Thymus (tissue), 11 donors: ENCODE measurements at regions not wholly inside any gene's neighbourhood (a gene's known extent, or its start where the extent isn't known, plus 50 kb on each side); places are given as distances from the start of the nearest gene placed in this dataset.

Experiments used
- DNase-seq, 9 donors: peaks; one replicate each; pipeline ENCODE4 v3.0.0-alpha.2; 2013; ENCODE audit warnings: low spot score in 9 of 9, low read depth in 6 of 9, missing footprints in 1 of 9
- H3K27ac ChIP-seq, 2 donors: one replicate each; pipeline ENCODE4 v1.5.1; 2013; ENCODE audit warnings: control low read depth in 1 of 2, low read depth in 1 of 2, low read length in 1 of 2, mild to moderate bottlenecking in 1 of 2, moderate library complexity in 1 of 2
- H3K27me3 ChIP-seq, 2 donors: one replicate each; pipeline ENCODE4 v1.5.1; 2013; ENCODE audit warnings: low read length in 1 of 2; ENCODE audit not compliant: control insufficient read depth in 2 of 2, insufficient read depth in 1 of 2
- H3K36me3 ChIP-seq, 2 donors: one replicate each; pipeline ENCODE4 v1.5.1; 2013; ENCODE audit warnings: low read length in 1 of 2, mild to moderate bottlenecking in 1 of 2, moderate library complexity in 1 of 2; ENCODE audit not compliant: control insufficient read depth in 2 of 2, insufficient read depth in 2 of 2
- H3K4me1 ChIP-seq, 2 donors: one replicate each; pipeline ENCODE4 v1.5.1; 2013; ENCODE audit warnings: low read length in 2 of 2; ENCODE audit not compliant: control insufficient read depth in 2 of 2, insufficient read depth in 2 of 2
- H3K4me3 ChIP-seq, 2 donors: one replicate each; pipeline ENCODE4 v1.5.1; 2013; ENCODE audit warnings: low read length in 2 of 2, control low read depth in 1 of 2, mild to moderate bottlenecking in 1 of 2
- H3K9me3 ChIP-seq, 2 donors: one replicate each; pipeline ENCODE4 v1.5.1; 2013; ENCODE audit warnings: low read length in 1 of 2, mild to moderate bottlenecking in 1 of 2; ENCODE audit not compliant: control insufficient read depth in 2 of 2, insufficient read depth in 1 of 2
- WGBS: extraction: QIAGEN DNeasy Blood & Tissue Kit; methylation state at CpG from one replicate; pipeline ENCODE4 v1.1.7; 2013; 5-methylcytosine and 5-hydroxymethylcytosine counted together
- donor health status: healthy.

- H3K27ac ChIP-seq: no peak overlapping the region
- no peak overlapping the region for H3K4me3 ChIP-seq
- H3K4me1 ChIP-seq: no peaks in the 10 kb centered on the region
- DNase-seq: no peak
- no peaks in the 10 kb centered on the region for H3K36me3 ChIP-seq
- no peaks in the 10 kb centered on the region for H3K9me3 ChIP-seq
- no peaks in the 10 kb centered on the region for H3K27me3 ChIP-seq
- WGBS: 52% methylated on average over 2 of the region's 2 CpGs
Measured at GRCh38 chrX:14476205-14476604, 53.1 kb upstream of the GLRA2 start.

- WGBS: 93% methylated on average over 2 of the region's 2 CpGs
- Histone ChIP-seq H3K9me3 (no peaks in the 10 kb centered on the region), H3K27ac (no peak overlapping the region), H3K4me3 (no peak overlapping the region), H3K27me3 (no peaks in the 10 kb centered on the region), H3K4me1 (no peaks in the 10 kb centered on the region), H3K36me3 (no peaks in the 10 kb centered on the region)
- DNase-seq: no peak
Measured at GRCh38 chrX:14449773-14450172, 79.6 kb upstream of the GLRA2 start.

GRCh38 chrX:14448406-14448805, 80.9 kb upstream of the GLRA2 start:
- H3K9me3 ChIP-seq: no peaks in the 10 kb centered on the region
- no peaks in the 10 kb centered on the region for H3K36me3 ChIP-seq
- WGBS: 92% methylated on average over 9 of the region's 9 CpGs
- H3K4me1 ChIP-seq: no peaks in the 10 kb centered on the region
- H3K27me3 ChIP-seq: no peaks in the 10 kb centered on the region
- DNase-seq: no peak
- H3K4me3 ChIP-seq: no peak overlapping the region
- H3K27ac ChIP-seq: no peak overlapping the region

GRCh38 chrX:14440106-14440505, 89.2 kb upstream of the GLRA2 start:
- 91% methylated on average over 1 of the region's 1 CpG for WGBS
- H3K27ac ChIP-seq: no peak overlapping the region
- no peaks in the 10 kb centered on the region for H3K27me3 ChIP-seq
- H3K4me3 ChIP-seq: no peak overlapping the region
- H3K4me1 ChIP-seq: no peaks in the 10 kb centered on the region
- DNase-seq: no peak
- no peaks in the 10 kb centered on the region for H3K36me3 ChIP-seq
- H3K9me3 ChIP-seq: no peaks in the 10 kb centered on the region

GRCh38 chrX:14427614-14428013, 101.7 kb upstream of the GLRA2 start:
- DNase-seq: no peak
- Histone ChIP-seq H3K27ac (no peak overlapping the region), H3K4me1 (no peaks in the 10 kb centered on the region), H3K9me3 (no peaks in the 10 kb centered on the region), H3K27me3 (no peaks in the 10 kb centered on the region), H3K4me3 (no peak overlapping the region), H3K36me3 (no peaks in the 10 kb centered on the region)
- 71% methylated on average over 1 of the region's 1 CpG for WGBS

- no peak overlapping the region for H3K27ac ChIP-seq
- H3K27me3 ChIP-seq: no peaks in the 10 kb centered on the region
- no peak overlapping the region for H3K4me3 ChIP-seq
- H3K4me1 ChIP-seq: no peaks in the 10 kb centered on the region
- no peaks in the 10 kb centered on the region for H3K36me3 ChIP-seq
- WGBS: 80% methylated on average over 2 of the region's 2 CpGs
- no peaks in the 10 kb centered on the region for H3K9me3 ChIP-seq
- no peak for DNase-seq
Measured at GRCh38 chrX:14420841-14421240, 108.5 kb upstream of the GLRA2 start.

- no peak for DNase-seq
- WGBS: 74% methylated on average over 1 of the region's 1 CpG
- Histone ChIP-seq H3K4me1 (no peaks in the 10 kb centered on the region), H3K9me3 (no peaks in the 10 kb centered on the region), H3K27ac (no peak overlapping the region), H3K27me3 (no peaks in the 10 kb centered on the region), H3K4me3 (no peak overlapping the region), H3K36me3 (no peaks in the 10 kb centered on the region)
Measured at GRCh38 chrX:14412686-14413085, 116.7 kb upstream of the GLRA2 start.

GRCh38 chrX:14411326-14411725, 118.0 kb upstream of the GLRA2 start:
- WGBS: 79% methylated on average over 1 of the region's 1 CpG
- Histone ChIP-seq H3K36me3 (no peaks in the 10 kb centered on the region), H3K9me3 (no peaks in the 10 kb centered on the region), H3K27me3 (no peaks in the 10 kb centered on the region), H3K4me1 (no peaks in the 10 kb centered on the region), H3K4me3 (no peak overlapping the region), H3K27ac (no peak overlapping the region)
- DNase-seq: no peak

- Histone ChIP-seq H3K27ac (no peak overlapping the region), H3K27me3 (no peaks in the 10 kb centered on the region), H3K9me3 (no peaks in the 10 kb centered on the region), H3K4me3 (no peak overlapping the region), H3K4me1 (no peaks in the 10 kb centered on the region), H3K36me3 (no peaks in the 10 kb centered on the region)
- WGBS: 81% methylated on average over 2 of the region's 2 CpGs
- DNase-seq: no peak
Measured at GRCh38 chrX:14409341-14409740, 120.0 kb upstream of the GLRA2 start.

GRCh38 chrX:14406225-14406624, 123.1 kb upstream of the GLRA2 start:
- Histone ChIP-seq H3K36me3 (no peaks in the 10 kb centered on the region), H3K27me3 (no peaks in the 10 kb centered on the region), H3K9me3 (no peaks in the 10 kb centered on the region), H3K27ac (no peak overlapping the region), H3K4me3 (no peak overlapping the region), H3K4me1 (no peaks in the 10 kb centered on the region)
- DNase-seq: no peak
